GM21381 (cell line): ENCODE measurements at regions not wholly inside any gene's neighbourhood (a gene's known extent, or its start where the extent isn't known, plus 50 kb on each side); places are given as distances from the start of the nearest gene placed in this dataset.

Experiments
- ATAC-seq: cut with Tn5 transposase; IDR thresholded peaks from one replicate; pipeline ENCODE4 v1.9.1; 2021; ENCODE audit warnings: mild to moderate bottlenecking, moderate library complexity; ENCODE audit not compliant: unreplicated experiment

GRCh38 chr2:118222672-118223421, 134.6 kb downstream of the INSIG2 start:
- peak; percentile 36 for ATAC-seq

- ATAC-seq = no peak
Measured at GRCh38 chr2:118222273-118222594, 134.0 kb downstream of the INSIG2 start.

DNA sequence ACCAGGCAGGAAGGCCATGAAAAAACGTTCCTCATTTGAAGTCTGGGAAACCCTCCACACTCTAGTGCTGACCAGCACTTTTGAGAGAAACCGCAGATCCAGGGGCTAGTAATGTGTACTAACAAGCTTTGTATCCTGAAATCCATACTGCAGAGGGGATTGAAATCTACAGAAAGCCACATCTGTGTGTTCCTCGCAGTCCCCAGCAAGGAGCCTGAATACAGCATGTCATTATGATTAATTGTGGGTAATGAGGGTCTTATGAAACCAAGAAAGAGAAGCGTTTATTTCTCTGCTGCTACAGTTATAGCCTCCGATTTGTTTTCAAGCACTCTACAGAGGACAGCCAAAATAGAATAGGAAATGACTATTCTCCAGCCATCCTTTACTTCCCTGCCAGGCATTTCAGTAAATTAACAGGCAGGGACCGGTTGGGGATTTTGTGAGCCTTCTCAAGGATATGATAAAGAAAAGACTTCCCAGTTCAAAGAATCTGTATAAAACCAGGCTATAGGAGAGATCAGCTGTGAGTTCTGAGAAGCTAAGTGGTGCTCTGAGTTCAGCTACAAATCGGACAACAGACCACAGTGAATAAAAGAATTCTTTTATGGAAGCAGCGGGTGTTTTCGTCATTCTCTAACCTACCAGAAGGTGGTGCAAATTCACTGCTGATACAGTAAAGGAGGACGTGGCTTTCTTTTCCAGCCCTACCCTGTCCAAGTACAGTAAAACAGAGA, 133.4 kb downstream of the INSIG2 start:
- peak; percentile 47 for ATAC-seq

DNA sequence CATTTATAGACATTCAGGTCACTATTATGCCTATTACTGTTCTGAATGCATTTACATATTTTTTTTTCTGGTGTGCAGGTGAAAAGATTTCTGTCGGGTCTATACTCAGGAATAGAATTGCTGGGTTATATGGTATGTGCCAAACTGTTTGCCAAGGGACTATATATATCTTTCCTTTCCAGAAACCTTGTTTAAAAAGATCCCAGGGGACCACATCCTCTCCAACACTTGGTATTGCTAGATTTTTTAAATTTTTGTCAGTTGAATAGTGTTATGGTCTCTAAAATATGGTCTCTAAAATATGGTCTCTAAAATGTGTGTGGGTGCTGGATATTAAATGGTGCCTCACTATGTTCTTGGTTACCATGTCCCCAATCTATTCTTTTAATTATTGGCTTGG, 131.3 kb downstream of the INSIG2 start:
- no peak for ATAC-seq

GRCh38 chr2:118216224-118216623, 128.0 kb downstream of the INSIG2 start:
- no peak for ATAC-seq

- no peak for ATAC-seq
Measured at GRCh38 chr2:118209727-118210126, 121.5 kb downstream of the INSIG2 start.

GRCh38 chr2:118207889-118208288, 119.6 kb downstream of the INSIG2 start:
- ATAC-seq = no peak

- ATAC-seq = peak; percentile 89
Measured at GRCh38 chr2:118202707-118203303, 114.5 kb downstream of the INSIG2 start.

- ATAC-seq = no peak
Measured at GRCh38 chr2:118198268-118198667, 110.0 kb downstream of the INSIG2 start.

- ATAC-seq = no peak
Measured at GRCh38 chr2:118197011-118197675, 108.9 kb downstream of the INSIG2 start.

DNA sequence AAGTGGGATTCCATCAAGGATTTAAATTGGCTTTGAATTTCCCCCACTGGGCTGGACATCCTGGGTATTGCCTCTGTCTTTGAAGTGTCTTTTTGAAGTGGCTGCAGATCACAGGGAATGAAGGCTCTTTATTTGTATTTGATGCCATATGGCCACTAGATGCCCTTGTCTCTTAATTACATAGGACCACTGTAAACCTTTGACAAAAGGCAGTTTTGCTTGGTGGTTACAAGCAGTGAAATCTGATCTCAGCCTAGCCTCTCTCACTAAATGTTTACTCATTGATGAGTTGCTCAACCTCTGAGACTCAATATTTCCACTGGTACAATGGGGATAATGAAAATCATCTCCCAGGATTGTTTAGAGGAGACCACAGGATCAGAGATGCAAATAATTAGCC, 102.2 kb downstream of the INSIG2 start:
- ATAC-seq = no peak

GRCh38 chr2:118186858-118187254, 98.6 kb downstream of the INSIG2 start:
- no peak for ATAC-seq

GRCh38 chr2:118186110-118186857, 98.0 kb downstream of the INSIG2 start:
- ATAC-seq = peak; percentile 91

GRCh38 chr2:118185210-118186109, 97.2 kb downstream of the INSIG2 start:
- ATAC-seq = peak; percentile 67

DNA sequence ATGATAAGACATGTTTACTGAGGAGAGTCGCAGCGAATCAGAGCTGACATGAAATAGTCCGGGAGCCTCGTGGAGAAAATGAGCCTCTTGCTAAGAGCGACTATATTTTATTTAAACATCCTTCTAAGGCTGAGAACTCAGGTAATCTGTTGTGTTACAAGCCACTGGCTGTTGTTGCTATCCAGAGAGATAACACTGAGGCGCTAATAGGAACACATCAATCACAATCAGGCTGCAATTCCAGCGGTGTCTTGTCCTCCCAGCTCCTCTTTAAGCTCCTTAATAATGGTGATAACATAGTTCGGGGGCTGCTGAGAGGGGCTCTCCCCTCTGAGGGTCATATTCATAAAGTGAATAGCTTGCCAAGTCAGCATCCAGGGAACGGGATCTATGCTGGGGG, 95.1 kb downstream of the INSIG2 start:
- no peak for ATAC-seq

DNA sequence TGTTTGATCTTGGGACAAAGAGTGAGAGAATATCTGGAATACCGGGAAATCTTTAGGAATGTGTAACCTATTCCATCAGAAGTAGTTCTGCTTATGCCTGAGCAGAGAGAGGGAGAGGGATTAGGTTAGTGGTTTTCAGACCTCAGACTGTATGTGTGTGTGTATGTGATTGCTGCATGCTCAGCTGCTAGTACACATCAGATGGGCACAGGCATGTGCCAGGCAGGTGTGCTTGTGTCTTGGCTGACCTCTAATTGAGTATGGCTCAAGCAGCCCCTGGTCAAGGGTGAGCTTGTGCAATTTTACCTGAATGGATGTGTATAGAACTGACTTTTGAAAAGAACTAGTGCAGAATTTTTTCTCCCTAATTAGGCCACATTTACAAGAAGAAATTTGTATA, 91.2 kb downstream of the INSIG2 start:
- no peak for ATAC-seq

DNA sequence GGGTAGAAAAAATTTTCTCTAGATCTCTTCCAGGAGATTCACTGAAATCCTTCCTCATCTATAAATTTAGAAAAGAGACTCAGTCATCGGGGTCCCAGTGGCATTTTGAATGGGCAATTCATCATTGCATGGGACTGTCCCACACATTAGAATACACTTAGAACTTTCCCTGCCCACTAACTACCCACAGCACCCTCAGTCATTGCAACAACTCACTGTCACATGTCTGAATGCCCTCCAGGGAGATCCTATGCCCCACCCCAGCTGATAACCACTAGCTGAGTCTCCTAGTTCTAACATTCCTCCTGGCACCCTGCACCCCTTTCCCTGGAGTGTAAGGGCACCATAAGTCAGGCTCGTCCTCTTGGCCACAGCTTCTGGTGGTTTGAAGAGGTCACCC, 89.6 kb downstream of the INSIG2 start:
- ATAC-seq = no peak

DNA sequence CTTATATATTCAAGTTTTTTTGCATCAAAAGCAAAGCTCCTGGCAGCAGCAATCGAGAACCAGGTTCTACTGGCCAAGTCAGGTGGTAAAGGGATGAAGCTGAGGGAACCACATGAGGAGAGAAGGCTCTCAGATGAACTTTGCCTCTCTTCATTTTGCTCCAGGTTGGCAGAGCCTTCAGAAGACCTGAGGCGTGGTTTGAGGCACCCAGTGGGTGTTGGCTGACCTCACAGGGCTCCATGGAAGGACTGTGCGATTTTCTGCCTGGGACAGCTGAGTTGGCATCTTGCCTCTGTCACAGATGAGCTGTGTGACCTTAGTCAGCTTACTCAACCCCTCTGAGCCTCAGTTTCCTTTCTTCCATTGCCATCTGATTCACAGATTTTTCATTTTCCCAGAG, 89.0 kb downstream of the INSIG2 start:
- ATAC-seq = no peak

GRCh38 chr2:118176601-118177000, 88.3 kb downstream of the INSIG2 start:
- no peak for ATAC-seq

DNA sequence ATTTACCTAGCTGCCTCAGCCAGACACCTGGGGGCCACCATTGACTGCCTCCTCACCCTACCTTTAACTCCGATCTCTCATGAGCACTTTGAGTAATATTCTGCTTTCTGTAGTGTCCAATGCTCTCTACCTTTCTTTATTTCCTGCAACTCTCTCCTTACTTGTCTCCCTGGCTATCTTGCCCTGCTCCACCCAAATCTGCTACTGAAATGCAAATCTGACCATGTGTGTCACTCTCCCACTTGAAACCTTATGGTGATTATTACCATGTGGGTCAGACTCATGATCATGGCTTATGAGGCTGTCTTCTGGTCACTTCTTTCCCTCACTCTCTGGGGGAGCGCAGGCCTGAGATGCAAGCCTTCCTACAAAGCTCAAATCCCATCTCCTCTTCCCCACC, 83.3 kb downstream of the INSIG2 start:
- no peak for ATAC-seq
